K562 (cell line): ENCODE measurements at regions not wholly inside any gene's neighbourhood (a gene's known extent, or its start where the extent isn't known, plus 50 kb on each side); places are given as distances from the start of the nearest gene placed in this dataset.

Experiments used
- CHD4 ChIP-seq: fragments of 200-600 bp; sonication (generic); IDR thresholded peaks from 3 replicates; pipeline ENCODE4 v1.6.1; 2012; ENCODE audit warnings: low read depth, mild to moderate bottlenecking, mixed read lengths, low read length, inconsistent platforms; ENCODE audit not compliant: insufficient read depth, insufficient replicate concordance, poor library complexity, severe bottlenecking
- CSDE1 ChIP-seq, 2 experiments: fragments of 450-650 bp; IDR thresholded peaks; 2 replicates each; pipeline ENCODE4 v1.6.1; 2016; ENCODE audit warnings: mild to moderate bottlenecking in 1 of 2
- ESRRA ChIP-seq: fragments of 450-650 bp; IDR thresholded peaks from 2 replicates; pipeline ENCODE4 v1.6.1; 2014; ENCODE audit warnings: low read depth, mild to moderate bottlenecking, moderate library complexity, borderline replicate concordance
- GATAD2A ChIP-seq: fragments of 450-650 bp; IDR thresholded peaks from 2 replicates; pipeline ENCODE4 v1.6.1; 2017
- RAD21 ChIP-seq, 2 experiments: fragments of 250-450 bp in 1 of 2; fragments of 450-650 bp in 1 of 2; sonication (Bioruptor Pico) in 1 of 2; formaldehyde crosslinking in 1 of 2; IDR thresholded peaks in 1 of 2; conservative IDR thresholded peaks in 1 of 2; 2 replicates each; pipeline versions ENCODE4 v1.4.0 to v1.8.0; 2020 to 2022; ENCODE audit warnings: mild to moderate bottlenecking in 2 of 2, moderate library complexity in 1 of 2
- ZFP36 ChIP-seq: fragments of 150-350 bp; IDR thresholded peaks from 2 replicates; pipeline ENCODE4 v1.6.1; 2018; ENCODE audit warnings: low read length, low read depth; ENCODE audit not compliant: partially characterized antibody
- ZNF436 ChIP-seq: fragments of 250-450, 450-650 bp; sonication (Bioruptor Pico); formaldehyde crosslinking; IDR thresholded peaks from 2 replicates; pipeline ENCODE4 v1.7.0; 2020; ENCODE audit warnings: mild to moderate bottlenecking
- ZNF766 ChIP-seq: fragments of 200-800 bp; sonication (Bioruptor generic); conservative IDR thresholded peaks from 2 replicates; pipeline ENCODE4 v1.6.1; 2016; ENCODE audit warnings: missing genetic modification characterization, missing compliant biosample characterization
- TF ChIP-seq, protein P1 (sequence below): fragments of 200-800 bp; sonication (Bioruptor generic); IDR thresholded peaks from 2 replicates; pipeline ENCODE4 v1.6.1; 2016; ENCODE audit warnings: missing genetic modification characterization, missing compliant biosample characterization
- TF ChIP-seq, protein P2 (sequence below): fragments of 250-450 bp; sonication (Bioruptor Pico); IDR thresholded peaks from 2 replicates; pipeline ENCODE4 v1.5.0; 2021; ENCODE audit warnings: mild to moderate bottlenecking, borderline replicate concordance

DNA sequence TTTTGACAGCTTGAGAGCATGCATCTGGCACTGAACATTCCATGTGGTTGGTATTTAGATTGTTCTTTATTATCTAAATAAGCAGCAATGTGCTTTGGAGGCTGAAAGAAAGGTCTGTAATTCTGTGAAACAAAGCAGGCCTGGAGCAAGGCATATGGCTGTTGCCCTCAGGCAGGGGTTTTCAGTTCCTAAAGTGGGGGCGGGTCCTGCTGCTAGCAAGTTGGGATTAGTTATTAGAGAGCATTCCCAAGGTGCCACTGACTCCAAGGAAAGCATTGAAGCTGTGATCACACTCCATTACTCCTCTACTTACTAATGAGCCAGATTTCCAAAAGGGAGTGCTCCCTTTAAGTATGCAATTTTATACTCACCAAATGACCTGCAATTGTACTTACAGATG lies 432.2 kb downstream of the OLFM4 start:
- TF ChIP-seq GATAD2A, result no peak
- no peak for TF ChIP-seq ZNF766
- no peak for TF ChIP-seq ZNF436 (CRISPR knock-in tag)
- TF ChIP-seq, protein P1, sequence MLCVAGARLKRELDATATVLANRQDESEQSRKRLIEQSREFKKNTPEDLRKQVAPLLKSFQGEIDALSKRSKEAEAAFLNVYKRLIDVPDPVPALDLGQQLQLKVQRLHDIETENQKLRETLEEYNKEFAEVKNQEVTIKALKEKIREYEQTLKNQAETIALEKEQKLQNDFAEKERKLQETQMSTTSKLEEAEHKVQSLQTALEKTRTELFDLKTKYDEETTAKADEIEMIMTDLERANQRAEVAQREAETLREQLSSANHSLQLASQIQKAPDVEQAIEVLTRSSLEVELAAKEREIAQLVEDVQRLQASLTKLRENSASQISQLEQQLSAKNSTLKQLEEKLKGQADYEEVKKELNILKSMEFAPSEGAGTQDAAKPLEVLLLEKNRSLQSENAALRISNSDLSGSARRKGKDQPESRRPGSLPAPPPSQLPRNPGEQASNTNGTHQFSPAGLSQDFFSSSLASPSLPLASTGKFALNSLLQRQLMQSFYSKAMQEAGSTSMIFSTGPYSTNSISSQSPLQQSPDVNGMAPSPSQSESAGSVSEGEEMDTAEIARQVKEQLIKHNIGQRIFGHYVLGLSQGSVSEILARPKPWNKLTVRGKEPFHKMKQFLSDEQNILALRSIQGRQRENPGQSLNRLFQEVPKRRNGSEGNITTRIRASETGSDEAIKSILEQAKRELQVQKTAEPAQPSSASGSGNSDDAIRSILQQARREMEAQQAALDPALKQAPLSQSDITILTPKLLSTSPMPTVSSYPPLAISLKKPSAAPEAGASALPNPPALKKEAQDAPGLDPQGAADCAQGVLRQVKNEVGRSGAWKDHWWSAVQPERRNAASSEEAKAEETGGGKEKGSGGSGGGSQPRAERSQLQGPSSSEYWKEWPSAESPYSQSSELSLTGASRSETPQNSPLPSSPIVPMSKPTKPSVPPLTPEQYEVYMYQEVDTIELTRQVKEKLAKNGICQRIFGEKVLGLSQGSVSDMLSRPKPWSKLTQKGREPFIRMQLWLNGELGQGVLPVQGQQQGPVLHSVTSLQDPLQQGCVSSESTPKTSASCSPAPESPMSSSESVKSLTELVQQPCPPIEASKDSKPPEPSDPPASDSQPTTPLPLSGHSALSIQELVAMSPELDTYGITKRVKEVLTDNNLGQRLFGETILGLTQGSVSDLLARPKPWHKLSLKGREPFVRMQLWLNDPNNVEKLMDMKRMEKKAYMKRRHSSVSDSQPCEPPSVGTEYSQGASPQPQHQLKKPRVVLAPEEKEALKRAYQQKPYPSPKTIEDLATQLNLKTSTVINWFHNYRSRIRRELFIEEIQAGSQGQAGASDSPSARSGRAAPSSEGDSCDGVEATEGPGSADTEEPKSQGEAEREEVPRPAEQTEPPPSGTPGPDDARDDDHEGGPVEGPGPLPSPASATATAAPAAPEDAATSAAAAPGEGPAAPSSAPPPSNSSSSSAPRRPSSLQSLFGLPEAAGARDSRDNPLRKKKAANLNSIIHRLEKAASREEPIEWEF, result no peak
- TF ChIP-seq, protein P2, sequence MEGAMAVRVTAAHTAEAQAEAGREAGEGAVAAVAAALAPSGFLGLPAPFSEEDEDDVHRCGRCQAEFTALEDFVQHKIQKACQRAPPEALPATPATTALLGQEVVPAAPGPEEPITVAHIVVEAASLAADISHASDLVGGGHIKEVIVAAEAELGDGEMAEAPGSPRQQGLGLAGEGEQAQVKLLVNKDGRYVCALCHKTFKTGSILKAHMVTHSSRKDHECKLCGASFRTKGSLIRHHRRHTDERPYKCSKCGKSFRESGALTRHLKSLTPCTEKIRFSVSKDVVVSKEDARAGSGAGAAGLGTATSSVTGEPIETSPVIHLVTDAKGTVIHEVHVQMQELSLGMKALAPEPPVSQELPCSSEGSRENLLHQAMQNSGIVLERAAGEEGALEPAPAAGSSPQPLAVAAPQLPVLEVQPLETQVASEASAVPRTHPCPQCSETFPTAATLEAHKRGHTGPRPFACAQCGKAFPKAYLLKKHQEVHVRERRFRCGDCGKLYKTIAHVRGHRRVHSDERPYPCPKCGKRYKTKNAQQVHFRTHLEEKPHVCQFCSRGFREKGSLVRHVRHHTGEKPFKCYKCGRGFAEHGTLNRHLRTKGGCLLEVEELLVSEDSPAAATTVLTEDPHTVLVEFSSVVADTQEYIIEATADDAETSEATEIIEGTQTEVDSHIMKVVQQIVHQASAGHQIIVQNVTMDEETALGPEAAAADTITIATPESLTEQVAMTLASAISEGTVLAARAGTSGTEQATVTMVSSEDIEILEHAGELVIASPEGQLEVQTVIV (CRISPR knock-in tag), result no peak
- TF ChIP-seq CHD4, result no peak
- no peak for TF ChIP-seq ESRRA
- TF ChIP-seq RAD21 (CRISPR knock-in tag; conservative IDR thresholded peaks at IDR 0.05 in 1 of 2, IDR thresholded peaks at IDR 0.05 in 1 of 2), result no peak
- no peak for TF ChIP-seq CSDE1 (IDR thresholded peaks at IDR 0.05)
- TF ChIP-seq ZFP36, result no peak
